GM12873 (cell line): ENCODE measurements at regions not wholly inside any gene's neighbourhood (a gene's known extent, or its start where the extent isn't known, plus 50 kb on each side); places are given as distances from the start of the nearest gene placed in this dataset.

Source experiments
- TF ChIP-seq, protein P1 (sequence below): IDR thresholded peaks from 2 replicates; pipeline ENCODE4 v1.5.1; 2012; ENCODE audit warnings: low read depth, mild to moderate bottlenecking, moderate library complexity, low read length, control low read depth; ENCODE audit not compliant: insufficient read depth; ENCODE audit errors: missing control alignments

- TF ChIP-seq, protein P1, sequence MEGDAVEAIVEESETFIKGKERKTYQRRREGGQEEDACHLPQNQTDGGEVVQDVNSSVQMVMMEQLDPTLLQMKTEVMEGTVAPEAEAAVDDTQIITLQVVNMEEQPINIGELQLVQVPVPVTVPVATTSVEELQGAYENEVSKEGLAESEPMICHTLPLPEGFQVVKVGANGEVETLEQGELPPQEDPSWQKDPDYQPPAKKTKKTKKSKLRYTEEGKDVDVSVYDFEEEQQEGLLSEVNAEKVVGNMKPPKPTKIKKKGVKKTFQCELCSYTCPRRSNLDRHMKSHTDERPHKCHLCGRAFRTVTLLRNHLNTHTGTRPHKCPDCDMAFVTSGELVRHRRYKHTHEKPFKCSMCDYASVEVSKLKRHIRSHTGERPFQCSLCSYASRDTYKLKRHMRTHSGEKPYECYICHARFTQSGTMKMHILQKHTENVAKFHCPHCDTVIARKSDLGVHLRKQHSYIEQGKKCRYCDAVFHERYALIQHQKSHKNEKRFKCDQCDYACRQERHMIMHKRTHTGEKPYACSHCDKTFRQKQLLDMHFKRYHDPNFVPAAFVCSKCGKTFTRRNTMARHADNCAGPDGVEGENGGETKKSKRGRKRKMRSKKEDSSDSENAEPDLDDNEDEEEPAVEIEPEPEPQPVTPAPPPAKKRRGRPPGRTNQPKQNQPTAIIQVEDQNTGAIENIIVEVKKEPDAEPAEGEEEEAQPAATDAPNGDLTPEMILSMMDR = no peak
Observed at GRCh38 chr9:13598738-13599137, 319.2 kb upstream of the MPDZ start.

- TF ChIP-seq, protein P1 = no peak
Observed at GRCh38 chr9:13597427-13597826, 317.9 kb upstream of the MPDZ start.

- TF ChIP-seq, protein P1 = no peak
Observed at GRCh38 chr9:13597004-13597403, 317.5 kb upstream of the MPDZ start.

GRCh38 chr9:13596383-13596970 is 317.0 kb upstream of the MPDZ start:
- TF ChIP-seq, protein P1 = no peak

DNA sequence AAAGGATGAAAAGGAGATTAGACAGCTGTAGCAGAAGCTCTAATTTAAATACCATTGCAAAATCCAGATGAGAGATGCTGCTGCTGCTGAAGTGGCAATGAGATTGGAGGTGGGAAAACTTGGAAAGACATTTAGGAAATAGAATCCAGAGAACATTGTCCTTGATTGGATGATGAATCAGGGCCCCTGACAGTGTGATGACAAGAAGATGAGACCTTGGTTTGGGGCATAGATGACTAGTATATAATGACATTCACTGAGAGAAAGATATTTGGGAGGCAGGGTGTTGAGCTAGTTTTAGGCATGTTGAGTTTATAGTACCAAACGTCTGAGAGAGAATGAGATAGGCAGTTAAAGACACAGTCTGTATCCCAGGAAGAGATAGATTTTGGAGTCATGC is 311.5 kb upstream of the MPDZ start:
- TF ChIP-seq, protein P1 = no peak

- TF ChIP-seq, protein P1 = no peak
Observed at GRCh38 chr9:13589034-13589737, 309.7 kb upstream of the MPDZ start.

DNA sequence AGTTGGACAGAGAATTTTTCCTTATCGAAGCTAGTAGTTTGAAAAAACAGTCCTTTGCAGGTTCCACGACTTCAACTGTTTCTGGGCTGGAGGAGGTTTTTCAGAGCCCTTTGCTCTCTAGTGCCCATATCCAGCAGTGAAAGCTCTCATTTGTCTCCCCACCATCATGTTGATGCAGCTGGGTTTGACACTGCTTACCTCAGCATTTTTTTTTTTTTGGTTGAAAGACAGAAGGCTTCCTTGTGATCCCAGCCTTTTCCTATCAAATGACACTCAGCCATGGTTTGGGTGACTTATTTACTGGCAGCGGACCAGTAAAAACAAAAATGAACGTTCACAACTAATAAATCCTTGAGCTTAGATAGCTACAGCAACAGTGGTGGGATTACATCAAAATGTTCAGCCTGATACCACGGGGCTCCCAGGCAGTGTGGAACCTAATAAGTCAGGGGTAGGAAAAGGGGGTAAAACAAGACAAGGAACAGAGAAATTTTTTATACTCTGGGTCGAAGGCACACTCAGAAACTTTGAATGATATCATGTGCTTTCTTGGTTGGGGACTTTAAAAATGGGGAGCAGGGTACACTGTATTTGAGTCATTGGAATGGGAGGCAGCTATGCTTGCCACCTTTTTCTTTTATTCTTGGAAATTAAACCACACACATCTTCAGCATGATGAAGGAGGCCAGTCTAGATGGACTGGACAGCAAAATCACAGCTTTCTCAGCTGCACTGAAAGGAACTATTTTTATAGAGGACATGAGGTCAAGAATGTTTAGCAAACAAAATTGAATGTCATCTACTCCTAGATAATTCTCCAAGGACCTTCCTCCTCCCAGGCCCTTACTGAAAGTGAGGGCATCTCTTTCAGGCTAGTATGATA is 308.9 kb upstream of the MPDZ start:
- TF ChIP-seq, protein P1 = no peak
